ENCODE measurements at regions not wholly inside any gene's neighbourhood (a gene's known extent, or its start where the extent isn't known, plus 50 kb on each side); places are given as distances from the start of the nearest gene placed in this dataset.

- TF ChIP-seq, protein P1, sequence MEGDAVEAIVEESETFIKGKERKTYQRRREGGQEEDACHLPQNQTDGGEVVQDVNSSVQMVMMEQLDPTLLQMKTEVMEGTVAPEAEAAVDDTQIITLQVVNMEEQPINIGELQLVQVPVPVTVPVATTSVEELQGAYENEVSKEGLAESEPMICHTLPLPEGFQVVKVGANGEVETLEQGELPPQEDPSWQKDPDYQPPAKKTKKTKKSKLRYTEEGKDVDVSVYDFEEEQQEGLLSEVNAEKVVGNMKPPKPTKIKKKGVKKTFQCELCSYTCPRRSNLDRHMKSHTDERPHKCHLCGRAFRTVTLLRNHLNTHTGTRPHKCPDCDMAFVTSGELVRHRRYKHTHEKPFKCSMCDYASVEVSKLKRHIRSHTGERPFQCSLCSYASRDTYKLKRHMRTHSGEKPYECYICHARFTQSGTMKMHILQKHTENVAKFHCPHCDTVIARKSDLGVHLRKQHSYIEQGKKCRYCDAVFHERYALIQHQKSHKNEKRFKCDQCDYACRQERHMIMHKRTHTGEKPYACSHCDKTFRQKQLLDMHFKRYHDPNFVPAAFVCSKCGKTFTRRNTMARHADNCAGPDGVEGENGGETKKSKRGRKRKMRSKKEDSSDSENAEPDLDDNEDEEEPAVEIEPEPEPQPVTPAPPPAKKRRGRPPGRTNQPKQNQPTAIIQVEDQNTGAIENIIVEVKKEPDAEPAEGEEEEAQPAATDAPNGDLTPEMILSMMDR (IDR thresholded peaks at IDR 0.05; ENCODE audit: low read depth, low read length), result no peak
- H3K4me3 ChIP-seq (replicated peaks in 1 of 2; ENCODE audit: low read depth in 2 of 2, low read length in 2 of 2), result no peak overlapping the region
- no peak for DNase-seq (ENCODE audit: low read depth in 2 of 2)
Measured at GRCh38 chr2:240372101-240372500, 63.4 kb upstream of the GPC1 start.

GRCh38 chr2:240373289-240373885, 62.1 kb upstream of the GPC1 start:
- no peak for DNase-seq (ENCODE audit: low read depth in 2 of 2)
- H3K4me3 ChIP-seq (replicated peaks in 1 of 2; ENCODE audit: low read depth in 2 of 2, low read length in 2 of 2), result no peak overlapping the region
- TF ChIP-seq, protein P1 (IDR thresholded peaks at IDR 0.05; ENCODE audit: low read depth, low read length), result no peak

GRCh38 chr2:240374085-240374907, 61.2 kb upstream of the GPC1 start:
- no peak overlapping the region for H3K4me3 ChIP-seq (replicated peaks in 1 of 2; ENCODE audit: low read depth in 2 of 2, low read length in 2 of 2)
- DNase-seq (ENCODE audit: low read depth in 2 of 2), result peak; percentile 80 to 93
- TF ChIP-seq, protein P1 (IDR thresholded peaks at IDR 0.05; ENCODE audit: low read depth, low read length), result no peak

- no peak for DNase-seq (ENCODE audit: low read depth in 2 of 2)
- no peak overlapping the region for H3K4me3 ChIP-seq (replicated peaks in 1 of 2; ENCODE audit: low read depth in 2 of 2, low read length in 2 of 2)
- TF ChIP-seq, protein P1 (IDR thresholded peaks at IDR 0.05; ENCODE audit: low read depth, low read length), result no peak
Measured at GRCh38 chr2:240375024-240375645, 60.3 kb upstream of the GPC1 start.

GRCh38 chr2:240376739-240377138, 58.7 kb upstream of the GPC1 start:
- H3K4me3 ChIP-seq (replicated peaks in 1 of 2; ENCODE audit: low read depth in 2 of 2, low read length in 2 of 2), result no peak overlapping the region
- no peak for DNase-seq (ENCODE audit: low read depth in 2 of 2)
- TF ChIP-seq, protein P1 (IDR thresholded peaks at IDR 0.05; ENCODE audit: low read depth, low read length), result no peak

DNA sequence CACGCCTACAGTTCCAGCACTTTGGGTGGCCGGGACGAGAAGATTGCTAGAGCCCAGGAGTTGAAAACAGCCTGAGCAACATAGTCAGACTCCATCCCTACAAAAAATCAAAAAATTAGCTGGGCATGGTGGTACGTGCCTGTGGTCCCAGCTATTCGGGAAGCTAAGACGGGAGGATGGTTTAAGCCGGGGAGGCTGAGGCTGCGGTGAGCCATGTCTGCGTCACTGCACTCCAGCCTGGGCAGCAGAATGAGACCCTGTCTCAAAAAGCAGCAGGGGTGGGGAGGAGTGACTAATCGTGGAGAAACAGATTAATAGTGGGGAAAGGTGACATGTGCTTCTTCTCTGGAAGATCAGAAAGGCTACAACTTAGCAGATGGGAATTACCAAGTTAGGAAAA, 58.1 kb upstream of the GPC1 start:
- no peak for DNase-seq (ENCODE audit: low read depth in 2 of 2)
- TF ChIP-seq, protein P1 (IDR thresholded peaks at IDR 0.05; ENCODE audit: low read depth, low read length), result no peak
- no peak overlapping the region for H3K4me3 ChIP-seq (replicated peaks in 1 of 2; ENCODE audit: low read depth in 2 of 2, low read length in 2 of 2)
